Activated CD4-positive, CD25-positive, alpha-beta regulatory T cell treated with anti-CD3 and anti-CD28 coated beads, Interleukin-2, amount 50 U/mL, for 24 hours (primary cell): ENCODE measurements at regions not wholly inside any gene's neighbourhood (a gene's known extent, or its start where the extent isn't known, plus 50 kb on each side); places are given as distances from the start of the nearest gene placed in this dataset.
"Not testable (repeated sequence)": the region's sequence is repeated elsewhere in the genome, so short reads cannot be mapped to it uniquely, and the experiment has no call there.

Experiments used
- ATAC-seq, 2 donors: fragments of 150-1000 bp; cut with Tn5 transposase; one replicate each; pipeline ENCODE4 v1.10.0; 2021; ENCODE audit warnings: mild to moderate bottlenecking in 1 of 2, moderate library complexity in 1 of 2

DNA sequence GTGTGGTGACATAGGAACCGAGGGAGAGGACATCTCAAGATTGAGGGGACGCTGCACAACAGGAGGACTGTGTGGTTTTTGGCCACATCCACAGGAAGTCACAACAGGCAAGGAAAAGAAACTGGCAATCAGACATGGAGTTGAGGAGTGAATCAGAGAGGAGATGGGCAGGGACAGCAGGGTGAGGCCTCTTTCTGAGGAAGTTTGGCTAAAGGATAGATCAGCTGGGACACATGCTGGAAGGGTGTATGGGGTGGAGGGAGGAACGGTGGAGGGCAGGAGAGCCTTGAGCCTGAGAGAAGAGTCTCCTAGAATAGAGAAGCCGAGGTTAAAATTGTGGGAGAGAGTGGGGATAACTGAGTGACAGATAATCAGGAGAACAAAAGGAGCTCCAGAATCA, 75.1 kb upstream of the CIDEA start:
- ATAC-seq = not testable (repeated sequence)

DNA sequence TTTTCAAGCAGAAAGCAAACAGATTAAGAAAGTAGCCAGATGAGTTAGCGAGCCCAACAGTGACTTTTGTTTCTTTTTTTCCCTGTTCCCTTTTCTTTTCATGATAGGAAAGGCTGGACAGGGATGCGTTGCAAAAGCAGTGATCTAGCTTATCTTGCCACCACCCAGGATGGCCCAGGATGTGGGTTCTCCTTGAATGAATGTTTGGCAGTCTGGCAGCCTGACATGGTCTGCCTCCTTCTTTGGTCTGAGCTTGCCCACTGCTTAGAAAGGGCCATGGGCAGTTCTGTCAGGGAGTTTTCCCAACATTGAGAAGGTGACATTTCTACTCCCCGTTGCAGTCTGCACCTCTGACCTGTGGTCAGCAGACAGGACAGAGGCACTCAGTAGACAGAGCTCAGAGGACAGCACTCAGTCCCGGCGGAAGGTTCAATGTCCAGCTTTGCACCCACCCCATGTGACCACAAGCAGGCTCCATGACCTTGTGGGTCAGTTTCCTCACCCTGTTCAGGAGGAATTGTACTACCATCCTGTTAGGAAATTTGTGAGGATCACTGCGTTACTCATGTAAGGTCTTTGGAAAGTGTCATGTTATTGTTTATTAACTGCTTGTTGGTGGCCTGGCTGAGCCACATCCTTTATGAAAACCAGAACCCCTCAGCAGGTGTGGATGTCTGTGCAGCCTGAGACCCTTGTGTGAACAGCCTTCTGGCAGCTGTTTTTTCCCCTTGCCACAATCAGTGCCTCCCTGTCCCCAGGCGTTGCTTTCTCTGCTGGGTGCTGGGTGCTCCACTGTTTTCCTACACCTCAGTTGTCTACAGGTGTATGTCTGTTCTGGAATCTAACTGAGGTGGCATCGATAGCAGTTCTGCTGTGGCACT, 74.2 kb upstream of the CIDEA start:
- not testable (repeated sequence) for ATAC-seq

DNA sequence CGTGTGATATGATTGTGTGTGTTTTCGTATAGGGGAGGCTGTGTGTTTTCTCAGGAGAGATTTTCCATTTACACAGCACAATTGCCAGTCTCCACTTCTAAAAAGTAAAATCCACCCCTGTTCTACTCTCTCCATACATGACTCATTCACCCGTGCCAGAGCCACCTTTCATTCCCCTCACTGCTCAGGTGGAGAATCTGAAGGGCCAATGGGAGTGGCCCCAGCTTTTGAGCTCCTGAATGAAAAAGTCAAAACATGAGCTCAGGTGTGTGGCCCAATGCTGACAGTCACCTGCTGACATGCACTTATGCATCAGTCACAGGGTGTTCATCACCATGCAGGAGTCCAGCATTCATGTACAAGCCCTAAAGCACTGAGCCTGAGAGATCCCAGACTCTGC, 55.4 kb upstream of the CIDEA start:
- peak in 1 of 2 donors; percentile 21 for ATAC-seq

DNA sequence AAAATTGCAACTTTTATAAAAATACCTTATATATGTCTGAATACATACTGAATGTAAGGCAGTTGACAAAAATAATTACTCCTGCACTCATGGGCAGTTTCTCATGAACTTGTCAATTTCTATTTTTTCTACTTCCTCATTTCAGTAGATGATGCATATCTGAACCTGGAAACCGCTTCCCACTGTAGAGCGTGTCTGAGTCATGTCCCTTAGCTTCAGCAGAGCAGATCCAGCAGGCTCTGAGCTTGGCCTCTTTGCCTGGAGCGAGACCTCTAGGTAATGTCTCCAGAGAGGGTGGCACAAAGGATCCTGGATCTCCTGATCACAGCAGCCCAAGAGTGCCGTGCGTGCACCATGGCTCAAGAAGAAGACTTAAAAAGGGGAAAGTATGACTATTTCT, 54.0 kb upstream of the CIDEA start:
- ATAC-seq = peak; percentile 51 to 76
